ENCODE measurements at regions not wholly inside any gene's neighbourhood (a gene's known extent, or its start where the extent isn't known, plus 50 kb on each side); places are given as distances from the start of the nearest gene placed in this dataset.

- DNase-seq: no peak
These were observed 498.9 kb downstream of the RPS24 start for GRCh38 chr10:78532480-78533042.

GRCh38 chr10:78533098-78533497 lies 499.4 kb downstream of the RPS24 start:
- DNase-seq: no peak

GRCh38 chr10:78533776-78534175 lies 500.1 kb downstream of the RPS24 start:
- DNase-seq: no peak

GRCh38 chr10:78535716-78536218 lies 502.1 kb downstream of the RPS24 start:
- no peak for DNase-seq

- DNase-seq: no peak
These were observed 503.4 kb downstream of the RPS24 start for GRCh38 chr10:78537018-78537417.

GRCh38 chr10:78539247-78539766 lies 505.6 kb downstream of the RPS24 start:
- no peak for DNase-seq

- DNase-seq: no peak
These were observed 506.9 kb downstream of the RPS24 start for GRCh38 chr10:78540355-78541076.

- no peak for DNase-seq
These were observed 507.9 kb downstream of the RPS24 start for GRCh38 chr10:78541481-78542140.

GRCh38 chr10:78542141-78542489 lies 508.5 kb downstream of the RPS24 start:
- no peak for DNase-seq

GRCh38 chr10:78542521-78542920 lies 508.9 kb downstream of the RPS24 start:
- no peak for DNase-seq

- no peak for DNase-seq
These were observed 509.5 kb downstream of the RPS24 start for GRCh38 chr10:78543031-78543748.

GRCh38 chr10:78543749-78544362 lies 510.2 kb downstream of the RPS24 start:
- DNase-seq: no peak

- DNase-seq: no peak
These were observed 510.9 kb downstream of the RPS24 start for GRCh38 chr10:78544423-78545090.

- DNase-seq: no peak
These were observed 512.1 kb downstream of the RPS24 start for GRCh38 chr10:78545756-78546155.

GRCh38 chr10:78547397-78547796 lies 513.7 kb downstream of the RPS24 start:
- DNase-seq: no peak

GRCh38 chr10:78547905-78548304 lies 514.2 kb downstream of the RPS24 start:
- no peak for DNase-seq

GRCh38 chr10:78548369-78548768 lies 514.7 kb downstream of the RPS24 start:
- no peak for DNase-seq

GRCh38 chr10:78549140-78549935 lies 515.7 kb downstream of the RPS24 start:
- peak; percentile 65 for DNase-seq

GRCh38 chr10:78550090-78550489 lies 516.4 kb downstream of the RPS24 start:
- no peak for DNase-seq

- no peak for DNase-seq
These were observed 517.1 kb downstream of the RPS24 start for GRCh38 chr10:78550716-78551115.

All from NCI-H1105 (cell line).